DMS 273 (cell line): ENCODE measurements at regions not wholly inside any gene's neighbourhood (a gene's known extent, or its start where the extent isn't known, plus 50 kb on each side); places are given as distances from the start of the nearest gene placed in this dataset.

Source experiments
- DNase-seq: peaks from one replicate; lab custom pipeline; 2025; ENCODE audit not compliant: unreplicated experiment; lab: John Stamatoyannopoulos, UW

DNA sequence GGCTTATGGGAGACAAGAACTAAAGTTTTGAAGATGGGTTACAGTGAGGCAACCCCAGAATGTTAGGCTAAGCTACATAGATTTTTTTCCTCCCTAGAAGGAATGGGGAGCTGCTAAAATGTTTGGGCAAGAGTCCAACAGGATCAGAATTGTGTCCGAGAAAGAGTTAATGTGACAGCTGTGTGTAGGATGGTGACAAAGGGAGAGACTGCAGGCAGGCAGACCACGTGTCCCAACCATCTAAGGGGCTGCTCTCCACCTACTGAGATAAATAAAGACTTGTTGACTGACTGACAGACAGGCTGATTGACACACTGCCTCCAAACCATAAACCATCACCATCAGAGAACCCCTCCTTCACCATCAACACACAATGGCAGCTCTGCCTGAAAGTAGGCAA is 133.7 kb upstream of the CTTNBP2NL start:
- no peak for DNase-seq

DNA sequence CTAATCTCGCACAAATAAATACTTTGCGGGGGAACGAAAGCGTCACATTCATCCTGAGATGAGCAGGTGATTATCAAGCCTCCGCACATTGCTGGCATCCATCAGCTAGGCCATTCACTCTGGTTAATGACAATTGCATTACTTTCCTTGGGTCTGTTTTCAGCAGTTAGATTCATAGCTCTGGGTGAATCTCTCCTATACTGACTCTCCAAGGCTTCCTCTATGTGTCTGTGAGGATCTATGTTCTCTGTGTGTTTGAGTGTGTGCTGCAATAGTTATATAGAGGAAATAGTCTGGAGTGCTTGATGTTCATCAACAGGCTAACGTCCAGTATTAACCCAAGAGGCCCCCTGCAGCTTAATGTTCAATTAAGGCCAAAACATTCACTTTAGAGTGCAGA is 133.0 kb upstream of the CTTNBP2NL start:
- no peak for DNase-seq

DNA sequence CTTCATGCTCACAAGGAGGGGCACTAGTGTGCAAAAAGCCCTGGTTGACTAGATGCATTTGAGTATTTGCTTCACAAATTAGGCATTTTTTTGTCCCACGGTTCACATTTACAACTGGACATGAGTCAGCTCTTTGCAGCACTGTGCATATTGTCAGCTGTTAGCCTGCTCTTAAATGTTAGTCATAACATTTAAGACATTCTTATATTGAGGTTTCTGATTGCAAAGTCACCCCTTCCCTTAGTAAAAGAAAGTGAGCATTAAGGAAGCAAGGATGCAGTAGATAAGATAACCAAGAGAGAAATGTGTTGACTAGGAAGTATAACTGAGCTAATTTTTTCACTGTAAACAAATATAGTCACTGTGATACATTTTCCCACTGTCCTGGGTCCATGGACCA is 132.6 kb upstream of the CTTNBP2NL start:
- no peak for DNase-seq

DNA sequence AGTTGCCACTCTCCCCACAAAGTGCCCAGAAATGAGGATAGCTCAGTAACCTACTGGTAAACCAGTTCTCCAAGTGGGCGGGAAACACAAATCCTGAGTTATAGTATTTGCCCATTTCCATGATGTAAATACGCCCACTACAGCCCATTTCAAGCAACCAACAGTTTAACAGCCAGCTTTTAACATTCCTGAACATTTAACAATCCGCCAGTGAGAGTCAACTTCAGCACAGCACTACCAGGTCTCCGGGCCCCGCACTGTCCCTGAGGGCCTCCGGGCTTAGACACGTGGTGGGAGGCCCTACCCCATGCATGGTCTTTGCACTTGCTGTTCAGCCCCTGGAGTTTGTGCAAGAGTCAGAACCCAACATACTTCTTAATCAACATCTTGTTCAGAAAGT is 132.0 kb upstream of the CTTNBP2NL start:
- no peak for DNase-seq

DNA sequence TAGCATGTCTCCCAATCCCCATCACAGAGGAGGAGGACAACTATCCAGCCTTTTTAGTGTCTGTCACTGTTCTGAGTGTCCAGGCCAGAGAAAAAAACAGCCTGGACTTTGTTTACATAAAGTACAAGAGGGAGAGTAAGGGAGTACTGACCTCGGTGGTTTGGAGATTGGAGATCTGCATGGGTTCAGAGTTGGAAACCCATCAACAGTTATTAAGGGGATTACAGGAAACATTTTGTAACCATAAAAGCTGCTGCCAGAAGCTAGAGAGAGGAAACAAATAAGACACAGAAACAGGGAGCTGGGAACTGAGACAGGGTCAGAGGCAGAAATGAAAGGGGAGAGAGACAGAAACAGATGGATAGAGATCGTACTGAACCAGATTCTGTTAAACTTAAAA is 131.5 kb upstream of the CTTNBP2NL start:
- DNase-seq: no peak

DNA sequence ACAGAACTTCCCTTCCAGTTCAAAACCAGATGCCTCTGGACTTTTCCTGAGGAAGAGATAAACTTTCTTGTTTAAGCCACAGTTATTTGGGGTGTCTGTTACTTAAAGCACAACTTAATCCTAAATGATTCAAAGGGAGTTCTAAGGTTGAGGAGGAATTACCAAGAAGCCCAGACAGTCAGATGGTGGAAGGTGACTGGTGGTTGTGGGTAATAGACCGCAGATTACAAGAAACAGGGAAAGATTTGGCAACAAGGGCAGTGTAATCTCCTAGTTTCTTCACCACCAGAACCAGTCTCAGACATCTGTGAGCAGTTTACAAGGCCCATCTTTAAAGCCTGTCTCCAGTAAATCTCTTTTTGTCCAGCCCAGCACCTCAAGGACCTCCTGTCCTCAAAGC is 130.1 kb upstream of the CTTNBP2NL start:
- no peak for DNase-seq

DNA sequence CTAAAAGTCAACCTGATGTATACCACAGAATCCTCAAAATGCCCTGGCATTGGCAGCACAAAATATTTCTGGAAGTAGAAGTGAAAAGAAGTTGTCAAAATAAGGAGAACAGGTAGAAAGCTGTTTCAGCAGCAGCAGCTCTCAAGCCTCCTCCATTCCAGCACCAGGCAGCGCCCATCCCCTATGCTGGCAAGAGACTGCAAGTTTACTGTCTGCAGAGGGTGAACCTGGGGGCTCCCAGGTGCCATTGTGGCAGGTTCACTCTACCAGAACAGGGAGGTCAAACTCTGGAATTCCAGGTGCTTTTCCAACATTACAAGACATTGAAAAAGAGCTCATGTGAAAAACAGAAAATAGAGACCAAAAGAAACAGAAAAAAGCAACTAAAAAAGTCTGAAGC is 128.8 kb upstream of the CTTNBP2NL start:
- no peak for DNase-seq

DNA sequence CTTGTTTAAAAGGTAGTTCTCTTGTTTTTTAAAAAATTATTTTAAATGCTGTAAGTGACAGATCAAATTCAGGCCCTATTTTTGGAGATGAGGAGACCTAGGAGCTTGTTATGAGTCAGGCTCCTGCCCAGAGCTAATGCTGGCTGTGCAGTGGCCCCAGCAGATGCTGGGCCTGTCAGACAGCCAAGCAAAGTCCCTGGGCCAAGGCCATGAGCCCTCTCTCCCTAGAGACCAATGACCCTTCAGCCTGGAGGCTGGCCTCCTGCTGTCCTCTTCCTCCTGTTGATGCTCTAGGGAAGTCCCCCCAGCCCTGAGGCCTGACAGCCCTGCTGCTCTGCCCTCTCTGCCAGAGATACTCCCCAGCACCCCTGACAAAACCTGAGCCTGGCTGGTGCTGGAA is 128.1 kb upstream of the CTTNBP2NL start:
- DNase-seq: no peak

DNA sequence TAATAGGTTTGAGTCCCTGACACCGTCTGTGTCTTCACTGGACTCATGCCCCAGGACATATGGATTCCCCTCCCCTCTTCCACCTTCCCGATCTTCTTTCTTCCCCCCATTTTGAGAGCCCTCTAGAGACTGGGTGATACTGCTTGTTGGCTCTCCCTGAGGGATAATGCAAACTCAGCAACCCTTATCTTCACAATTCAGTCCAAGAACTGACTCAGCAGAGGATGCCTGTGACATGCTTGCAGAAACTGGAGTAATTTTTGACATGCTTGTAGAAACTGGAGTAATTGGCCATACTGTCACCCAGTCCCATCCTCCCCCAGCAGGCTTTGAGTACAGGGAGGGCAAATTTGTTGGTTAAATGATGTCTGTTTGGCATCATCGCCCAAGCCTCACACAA is 127.6 kb upstream of the CTTNBP2NL start:
- no peak for DNase-seq

DNA sequence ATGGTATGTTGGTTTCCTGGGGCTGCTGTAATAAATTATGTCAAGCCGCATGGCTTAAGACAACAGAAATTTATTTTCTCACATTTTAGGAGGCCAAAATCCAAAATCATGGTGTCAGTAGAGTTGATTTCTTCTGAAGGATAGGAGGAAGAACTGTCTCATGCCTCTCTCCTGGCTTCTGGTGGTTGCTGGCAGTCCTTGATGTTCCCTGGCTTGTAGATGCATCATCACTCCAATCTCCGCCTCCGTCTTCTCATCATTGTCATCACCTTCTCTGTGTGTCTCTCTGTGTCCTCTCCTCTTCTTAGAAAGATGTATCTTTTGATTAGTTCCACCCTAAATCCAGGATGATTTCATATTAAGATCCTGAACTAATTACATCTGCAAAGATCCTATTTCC is 124.7 kb upstream of the CTTNBP2NL start:
- DNase-seq: no peak

DNA sequence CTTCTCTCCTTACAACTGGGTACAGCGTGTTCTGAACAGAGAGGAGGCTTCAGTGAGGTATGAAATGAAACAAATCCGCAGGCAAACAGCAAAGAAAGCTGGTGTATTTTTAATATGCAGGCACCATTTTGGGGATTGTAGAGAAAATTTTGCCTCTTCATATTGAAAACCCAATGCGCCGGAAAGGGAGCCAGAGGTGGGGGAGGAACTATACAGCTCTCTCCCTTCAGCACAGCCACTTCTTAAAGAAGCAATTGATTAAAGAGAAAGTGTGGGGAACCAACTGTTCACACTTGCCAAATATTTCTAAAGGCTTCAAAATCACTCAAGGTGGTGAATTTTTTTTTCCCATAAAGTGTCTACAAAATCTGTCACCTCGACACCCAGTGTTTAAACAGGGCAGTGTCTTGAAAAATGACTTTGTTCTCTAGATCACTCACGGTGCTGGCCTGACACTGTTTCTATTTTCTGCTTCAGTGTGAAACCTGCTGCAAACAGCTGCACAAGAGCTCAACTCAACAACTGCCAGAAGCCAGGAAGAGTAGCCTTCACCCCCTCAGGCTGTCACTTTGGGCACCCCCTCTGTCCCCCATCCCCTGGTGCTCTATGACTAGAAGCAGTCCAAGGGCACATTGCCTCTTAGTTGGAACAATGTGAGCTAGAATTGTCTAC is 123.8 kb upstream of the CTTNBP2NL start:
- DNase-seq: no peak

DNA sequence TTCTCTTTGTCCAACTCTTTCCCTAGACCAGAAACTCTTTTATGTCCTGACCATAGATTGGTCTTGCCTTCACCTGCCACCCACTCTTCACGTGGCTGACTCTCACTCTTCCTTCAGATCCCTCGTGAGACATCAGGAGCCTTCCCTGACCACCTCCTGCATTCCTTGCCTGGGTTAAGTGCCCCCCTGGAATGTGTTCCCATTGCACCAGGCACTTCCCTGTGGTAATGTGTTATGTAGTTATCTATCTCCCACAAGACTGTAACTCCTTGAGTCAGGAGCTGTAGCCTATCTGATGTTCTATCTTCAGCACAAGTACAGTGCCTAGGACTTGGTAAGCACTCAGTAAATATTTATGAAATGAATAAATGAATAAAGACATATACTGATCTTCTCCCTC is 111.2 kb upstream of the CTTNBP2NL start:
- no peak for DNase-seq

DNA sequence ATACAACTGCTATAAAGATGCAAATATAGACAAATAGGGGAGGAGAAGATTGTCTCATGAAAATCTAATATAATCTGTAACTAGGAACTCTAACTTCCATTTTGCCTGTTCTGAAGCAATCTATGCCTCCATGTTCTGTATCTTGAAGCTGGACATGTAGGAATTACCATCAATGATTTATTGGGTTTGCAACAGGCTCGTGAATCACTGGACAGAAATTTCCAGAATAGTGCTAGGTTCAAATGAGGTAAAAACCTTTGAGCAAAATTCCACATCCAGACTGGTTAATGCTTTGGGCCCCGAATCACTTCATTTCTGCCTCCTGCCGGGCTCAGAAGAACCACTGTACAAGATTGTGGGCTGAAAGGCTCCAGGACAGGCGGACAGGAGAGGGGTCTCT is 110.7 kb upstream of the CTTNBP2NL start:
- no peak for DNase-seq

DNA sequence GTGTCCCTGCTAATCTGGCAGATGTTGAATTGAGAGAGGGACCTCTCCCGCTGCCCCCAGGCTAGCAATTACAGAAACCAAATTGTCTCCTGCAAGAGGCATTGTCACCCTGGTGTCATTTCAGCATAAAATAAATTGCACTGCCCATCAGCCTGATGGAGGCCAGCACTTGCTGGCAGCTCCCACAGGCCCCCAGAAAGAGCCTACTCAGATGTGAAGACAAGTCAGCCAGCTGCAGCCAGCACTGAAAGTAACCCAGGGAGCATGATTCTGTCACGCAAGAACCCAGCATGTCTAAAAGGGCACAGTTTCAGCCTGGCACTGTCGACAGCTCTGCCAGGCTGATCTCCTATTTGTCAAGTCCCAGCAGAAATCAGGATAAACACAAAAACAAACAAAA is 110.3 kb upstream of the CTTNBP2NL start:
- DNase-seq: no peak

DNA sequence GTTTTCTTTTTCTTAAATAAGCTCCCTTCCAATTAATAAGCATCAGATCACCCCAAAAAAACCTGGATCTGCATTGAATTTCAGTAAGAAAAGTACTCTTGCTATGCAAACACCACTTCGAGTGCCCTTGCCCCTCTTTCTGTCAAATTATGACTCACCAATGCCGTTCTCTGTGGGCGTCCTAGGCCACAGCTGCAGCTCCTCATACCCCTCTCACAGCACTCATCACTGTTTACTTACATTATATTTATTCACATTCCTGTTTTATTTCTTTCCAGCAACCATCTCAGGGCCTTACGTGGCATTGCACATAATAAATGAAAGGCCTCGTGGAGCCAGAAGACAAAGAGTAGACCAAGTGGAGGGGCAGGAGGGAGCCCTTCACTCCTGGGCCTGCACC is 99.1 kb upstream of the CTTNBP2NL start:
- no peak for DNase-seq

DNA sequence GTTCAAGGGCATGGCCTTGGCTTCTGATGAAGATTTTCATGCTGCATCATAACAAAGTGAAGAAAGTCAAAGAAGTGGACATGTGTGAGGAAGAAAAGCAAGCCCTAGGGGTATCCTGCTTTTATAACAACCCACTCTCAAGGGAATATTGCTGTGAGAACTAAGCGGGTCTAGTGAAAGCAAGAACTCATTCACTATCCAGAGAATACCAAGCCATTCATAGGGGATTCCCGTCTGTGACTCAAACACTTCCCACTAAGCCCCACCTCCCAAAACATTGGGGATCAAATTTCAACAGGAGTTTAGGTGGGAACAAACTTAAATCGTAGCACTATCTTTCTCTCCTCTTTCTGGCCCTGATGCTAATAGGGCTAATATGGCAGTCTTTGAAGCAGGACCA is 98.5 kb upstream of the CTTNBP2NL start:
- DNase-seq: no peak

DNA sequence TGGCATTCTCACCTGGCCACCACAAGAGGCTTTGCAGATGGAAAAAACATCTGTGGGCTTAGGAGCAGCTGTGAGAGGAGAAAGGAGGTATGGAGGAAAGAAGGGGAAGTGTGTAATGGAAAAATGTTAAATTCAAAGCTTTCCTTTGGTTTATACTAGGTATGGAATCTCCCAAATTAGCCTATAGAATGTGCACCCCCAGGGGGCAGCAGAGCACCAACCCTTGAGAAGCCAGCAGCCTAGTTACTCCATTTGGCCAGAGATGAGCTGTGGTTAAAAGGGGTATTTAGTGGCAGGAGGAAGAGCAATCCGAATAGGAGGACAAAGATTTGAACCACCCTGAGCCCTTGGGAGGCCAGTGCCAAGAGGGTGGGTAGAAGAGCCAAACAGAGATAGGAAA is 97.5 kb upstream of the CTTNBP2NL start:
- DNase-seq: peak; percentile 84

DNA sequence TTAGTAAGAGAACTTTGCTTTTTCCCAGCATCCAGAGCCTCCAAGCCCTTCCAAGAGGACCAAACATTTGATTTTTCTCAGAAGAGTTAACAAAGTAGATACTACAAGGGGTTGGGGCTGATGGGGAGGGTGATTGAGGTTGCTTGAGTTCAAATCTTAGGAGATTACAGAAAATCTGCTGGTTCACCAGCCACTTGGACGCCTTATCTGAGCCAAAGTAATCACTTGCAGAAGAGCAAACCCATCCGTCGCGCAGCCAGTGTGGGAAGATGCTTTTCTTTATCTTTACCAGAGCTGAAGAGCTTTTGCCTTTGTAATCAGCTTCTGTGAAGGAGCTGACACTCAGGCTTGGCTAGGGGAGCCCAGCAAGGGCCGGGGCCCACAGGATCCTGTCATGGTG is 91.9 kb upstream of the CTTNBP2NL start:
- DNase-seq: no peak

DNA sequence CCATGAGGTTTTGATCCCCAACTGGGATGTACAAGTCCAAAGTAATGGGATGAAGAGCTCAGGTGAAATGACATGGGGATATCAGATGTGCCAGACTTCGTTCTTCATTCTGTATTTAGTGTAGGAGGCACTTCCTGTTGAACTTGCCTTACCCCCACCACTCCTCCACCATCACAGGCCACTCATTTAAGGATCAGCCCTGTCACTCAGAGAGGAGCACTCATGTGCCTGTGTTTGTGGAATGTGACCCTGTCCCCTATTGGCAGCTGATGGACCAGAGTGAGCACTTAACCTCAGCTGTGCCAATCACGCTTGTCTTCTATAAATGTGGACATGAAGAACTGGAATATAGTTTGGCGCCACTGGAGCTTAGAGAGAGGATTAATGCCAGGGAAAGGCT is 91.4 kb upstream of the CTTNBP2NL start:
- no peak for DNase-seq

DNA sequence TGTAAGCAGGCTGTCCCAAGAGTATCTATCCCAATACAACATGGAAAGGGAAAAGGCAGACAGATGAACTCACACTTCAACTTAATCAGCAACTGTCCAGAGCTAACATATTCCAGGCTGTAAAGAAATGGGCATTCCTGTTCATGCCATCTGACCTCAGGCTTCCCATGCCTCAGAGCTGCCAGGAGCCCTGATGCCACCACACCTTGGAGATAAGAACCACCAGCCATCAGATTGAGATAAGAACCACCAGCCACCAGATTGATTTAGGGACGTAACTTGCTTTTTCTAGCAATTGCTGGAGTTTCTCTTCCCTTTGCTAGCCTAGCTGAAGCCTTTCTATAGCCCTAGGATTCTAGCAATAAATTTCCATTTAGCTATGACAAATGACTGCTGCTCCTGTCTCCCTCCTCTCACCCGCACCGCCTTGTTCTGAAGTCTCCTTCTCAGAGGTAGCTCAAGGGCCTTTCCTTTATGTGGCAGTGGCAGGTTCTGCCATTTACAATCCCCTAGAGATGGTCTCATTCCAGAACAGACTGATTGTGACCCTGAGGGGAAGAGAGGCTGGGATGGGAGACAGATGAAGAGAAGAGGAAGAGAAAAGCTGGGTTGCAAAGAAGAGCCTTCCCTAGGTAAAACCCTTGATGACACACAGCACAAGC is 88.0 kb upstream of the CTTNBP2NL start:
- no peak for DNase-seq

DNA sequence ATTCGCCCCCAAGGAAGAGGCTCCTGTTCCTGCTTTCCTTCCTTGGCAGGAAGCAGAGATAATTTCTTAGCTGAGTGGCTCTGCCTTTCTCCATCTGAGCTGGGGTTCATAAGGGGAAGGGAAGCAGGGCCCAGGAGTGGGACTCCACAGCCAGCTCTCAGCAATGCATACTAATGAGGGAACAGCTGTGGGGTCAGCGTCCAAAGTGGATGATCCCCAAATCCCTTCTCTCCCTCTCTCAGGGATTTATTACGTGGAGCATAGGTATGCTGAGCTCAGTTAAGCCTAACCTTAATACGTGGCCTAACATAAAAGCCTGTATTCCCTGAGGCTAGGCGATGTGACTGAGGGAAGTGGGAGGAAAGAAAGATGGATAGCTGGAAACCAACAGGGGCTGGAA is 87.3 kb upstream of the CTTNBP2NL start:
- DNase-seq: no peak

DNA sequence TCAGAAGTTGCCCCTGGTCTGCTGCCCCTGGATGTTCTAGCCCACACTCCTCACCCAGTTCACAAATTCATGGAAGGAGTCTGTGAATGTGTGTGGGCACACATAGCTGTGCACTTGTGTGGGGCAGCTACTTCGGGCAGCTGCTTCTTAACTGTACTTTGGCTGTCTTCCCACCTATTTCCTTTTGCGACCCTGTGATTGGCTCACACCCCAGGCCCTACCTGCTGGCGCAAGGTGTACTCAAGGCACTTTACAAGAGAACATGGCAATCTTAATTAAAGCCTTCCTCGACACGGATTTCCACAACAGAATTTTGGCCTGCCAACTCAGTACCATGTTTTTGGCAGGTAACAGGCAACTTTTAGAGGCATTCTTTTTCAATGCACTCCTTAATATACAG is 86.5 kb upstream of the CTTNBP2NL start:
- DNase-seq: no peak

DNA sequence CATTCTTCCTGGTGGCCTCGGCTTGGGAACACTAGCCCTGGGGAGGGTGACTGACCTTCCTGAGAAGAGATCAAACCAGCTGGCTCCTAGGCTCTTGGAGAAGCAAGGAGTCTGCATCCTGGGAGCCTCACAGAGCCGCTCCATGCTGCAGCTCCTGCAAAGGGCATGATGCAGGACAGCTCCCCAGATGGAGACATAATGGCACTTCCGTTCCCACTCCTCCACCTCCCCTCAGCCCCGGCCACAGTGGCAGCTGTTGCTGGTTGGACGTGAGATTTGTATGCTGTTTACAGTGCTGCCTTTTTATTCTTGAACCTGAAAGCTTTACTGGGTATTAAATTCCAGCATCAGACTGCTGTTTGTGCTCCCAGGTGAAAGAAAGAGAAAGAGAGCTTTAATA is 83.7 kb upstream of the CTTNBP2NL start:
- peak; percentile 24 for DNase-seq
